ENCODE measurements at regions not wholly inside any gene's neighbourhood (a gene's known extent, or its start where the extent isn't known, plus 50 kb on each side); places are given as distances from the start of the nearest gene placed in this dataset.
"Not testable (repeated sequence)": the region's sequence is repeated elsewhere in the genome, so short reads cannot be mapped to it uniquely, and the experiment has no call there.

DNA sequence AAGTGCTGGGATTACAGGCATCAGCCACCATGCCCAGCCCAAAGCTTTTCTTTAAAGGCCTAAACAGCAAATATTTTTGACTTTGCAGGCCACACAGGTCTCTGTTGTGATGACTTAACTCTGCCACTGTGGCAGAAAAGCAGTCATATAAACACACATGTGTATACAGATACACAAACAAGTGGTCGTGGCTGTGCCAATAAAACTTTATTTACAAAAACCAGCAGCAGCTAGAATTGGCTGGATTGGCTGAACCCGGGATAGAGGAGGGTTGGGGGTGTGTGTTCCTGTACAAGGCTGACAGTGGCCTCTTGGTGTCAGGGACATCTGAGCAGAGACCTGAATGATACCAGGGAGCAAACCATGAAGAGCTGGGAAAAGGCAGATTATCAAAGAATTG, 95.6 kb downstream of the NCOR2 start:
- TF ChIP-seq CTCF (conservative IDR thresholded peaks at IDR 0.05; ENCODE audit: low read depth, low read length): no peak
- no peak overlapping the region for H3K4me3 ChIP-seq (ENCODE audit: low read length)
- no peak for DNase-seq (ENCODE audit: low read depth)

DNA sequence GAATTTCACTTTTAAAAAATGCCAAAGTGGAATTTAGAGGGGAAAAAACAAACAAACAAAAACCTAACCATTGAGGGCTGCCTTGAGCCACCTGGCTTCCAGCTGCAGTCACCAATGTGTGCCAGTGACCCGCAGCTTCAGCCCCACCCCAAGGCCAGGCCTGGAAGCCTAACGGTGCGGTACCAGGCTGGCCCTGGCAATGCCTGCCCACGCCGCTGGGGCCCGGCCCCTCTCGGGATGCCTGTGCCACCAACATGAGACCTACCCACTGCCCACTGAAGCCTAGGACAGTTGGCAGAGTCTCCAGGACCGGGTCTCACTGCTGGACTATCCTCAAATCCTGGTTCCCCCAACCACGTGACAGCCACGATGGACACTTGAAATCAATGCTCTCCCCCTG, 96.6 kb downstream of the NCOR2 start:
- TF ChIP-seq CTCF (conservative IDR thresholded peaks at IDR 0.05; ENCODE audit: low read depth, low read length): no peak
- DNase-seq (ENCODE audit: low read depth): no peak
- H3K4me3 ChIP-seq (ENCODE audit: low read length): no peak overlapping the region

DNA sequence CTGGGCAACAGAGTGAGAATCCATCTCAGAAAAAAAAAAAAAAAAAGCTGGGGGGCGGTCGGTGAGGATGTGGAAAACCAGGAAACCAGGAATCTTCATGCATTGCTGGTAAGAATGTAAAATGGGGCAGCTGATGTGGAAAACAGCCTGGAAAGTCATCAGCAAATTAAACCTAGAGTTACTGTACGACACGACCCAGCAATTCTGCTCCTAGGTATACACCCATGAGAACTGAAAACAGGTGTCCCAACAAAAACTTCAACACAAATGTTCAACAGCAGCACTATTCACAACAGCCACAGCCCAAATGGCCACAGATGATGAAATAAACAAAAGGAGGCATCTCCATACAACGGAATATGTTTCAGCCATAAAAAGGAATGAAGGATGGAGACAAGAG, 97.3 kb downstream of the NCOR2 start:
- no peak overlapping the region for H3K4me3 ChIP-seq (ENCODE audit: low read length)
- TF ChIP-seq CTCF (conservative IDR thresholded peaks at IDR 0.05; ENCODE audit: low read depth, low read length): no peak
- no peak for DNase-seq (ENCODE audit: low read depth)

- no peak overlapping the region for H3K4me3 ChIP-seq (ENCODE audit: low read length)
- no peak for DNase-seq (ENCODE audit: low read depth)
- peak; percentile 80 for TF ChIP-seq CTCF (conservative IDR thresholded peaks at IDR 0.05; ENCODE audit: low read depth, low read length)
Observed at GRCh38 chr12:124469193-124469888, 98.1 kb downstream of the NCOR2 start.

- H3K4me3 ChIP-seq (ENCODE audit: low read length); DNase-seq (ENCODE audit: low read depth): not testable (repeated sequence)
Observed at GRCh38 chr12:124467549-124467948, 99.9 kb downstream of the NCOR2 start.

DNA sequence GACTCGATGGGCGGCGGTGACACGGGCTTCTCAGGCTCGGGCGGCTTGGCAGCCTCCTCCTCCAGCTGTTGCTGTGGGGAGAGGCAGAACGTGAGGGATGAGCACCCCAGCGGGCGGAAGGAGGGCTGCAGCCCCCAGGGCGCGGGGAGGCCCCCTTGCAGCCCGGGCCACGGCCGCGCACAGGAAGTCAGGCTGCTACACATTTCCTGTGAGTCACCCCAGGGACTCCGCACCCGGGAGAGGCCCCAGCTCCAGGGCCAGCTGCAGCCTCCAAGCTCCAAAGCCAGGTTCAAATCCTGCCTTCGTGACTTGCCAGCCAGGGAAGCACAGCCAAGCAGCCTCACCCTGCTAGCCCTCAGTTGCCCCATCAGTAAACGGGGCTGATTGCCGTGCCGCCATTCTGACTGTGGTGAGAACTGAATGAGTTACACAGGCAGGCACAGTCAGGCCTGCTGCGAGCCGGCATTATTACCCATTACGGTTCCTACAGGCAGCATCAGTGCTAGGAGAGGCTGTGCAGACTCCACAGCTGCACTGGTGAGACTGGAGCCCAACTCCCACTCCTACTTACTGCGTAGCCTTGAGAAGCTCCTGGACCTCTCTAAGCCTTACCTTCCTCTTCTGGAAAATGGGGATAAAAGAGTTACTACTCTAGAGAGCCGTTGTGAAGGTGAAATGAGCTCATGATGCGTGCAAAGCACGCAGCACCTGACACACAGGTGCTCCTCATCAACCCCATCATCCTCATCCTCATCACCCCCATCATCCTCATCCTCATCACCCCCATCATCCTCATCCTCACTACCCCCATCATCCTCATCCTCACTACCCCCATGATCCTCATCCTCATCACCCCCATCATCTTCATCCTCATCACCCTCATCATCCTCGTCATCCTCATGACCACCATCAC, 100.9 kb downstream of the NCOR2 start:
- DNase-seq (ENCODE audit: low read depth): no peak
- no peak overlapping the region for H3K4me3 ChIP-seq (ENCODE audit: low read length)
- no peak for TF ChIP-seq CTCF (conservative IDR thresholded peaks at IDR 0.05; ENCODE audit: low read depth, low read length)

DNA sequence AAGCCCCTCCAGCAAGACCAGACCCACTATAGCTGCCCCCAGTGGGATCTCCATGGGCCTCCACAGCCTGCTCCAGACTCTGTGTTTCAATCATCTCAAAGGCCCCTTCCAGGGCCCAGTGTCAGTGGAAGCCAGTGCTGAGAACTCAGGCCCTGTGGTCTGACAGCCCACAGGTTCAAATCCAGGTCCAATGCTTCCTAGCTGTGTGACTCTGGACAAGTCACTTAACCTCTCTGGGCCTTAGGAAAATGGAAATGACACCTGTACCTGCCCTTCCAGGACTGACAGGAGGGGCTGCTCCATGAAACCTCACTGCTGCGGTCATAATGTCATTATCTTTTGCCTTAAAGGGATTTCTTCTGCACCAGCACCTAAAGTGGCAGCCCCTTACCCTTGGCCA, 101.9 kb downstream of the NCOR2 start:
- DNase-seq (ENCODE audit: low read depth): no peak
- no peak for TF ChIP-seq CTCF (conservative IDR thresholded peaks at IDR 0.05; ENCODE audit: low read depth, low read length)
- H3K4me3 ChIP-seq (ENCODE audit: low read length): no peak overlapping the region

All from retinal pigment epithelial cell (primary cell).